Liver (tissue), 8 donors: ENCODE measurements at regions not wholly inside any gene's neighbourhood (a gene's known extent, or its start where the extent isn't known, plus 50 kb on each side); places are given as distances from the start of the nearest gene placed in this dataset.

Experiments used
- DNase-seq: peaks from one replicate; pipeline ENCODE4 v3.0.0-alpha.2; 2017; ENCODE audit warnings: low spot score
- H3K27ac ChIP-seq, 2 donors: one replicate each; pipeline ENCODE4 v1.7.0; 2013; ENCODE audit warnings: inconsistent platforms in 2 of 2, low read length in 2 of 2, control low read depth in 1 of 2, low read depth in 1 of 2, mild to moderate bottlenecking in 1 of 2
- H3K27me3 ChIP-seq, 4 donors: one replicate each; pipeline versions ENCODE4 v1.6.1 to v1.7.0; 2013; ENCODE audit warnings: low read length in 3 of 4, inconsistent platforms in 1 of 4, mild to moderate bottlenecking in 1 of 4, moderate library complexity in 1 of 4; ENCODE audit not compliant: control insufficient read depth in 4 of 4, insufficient read depth in 4 of 4
- H3K36me3 ChIP-seq, 4 donors: one replicate each; pipeline versions ENCODE4 v1.6.1 to v1.7.0; 2013; ENCODE audit warnings: low read length in 3 of 4, mild to moderate bottlenecking in 3 of 4, low read depth in 1 of 4, moderate library complexity in 1 of 4; ENCODE audit not compliant: control insufficient read depth in 4 of 4, insufficient read depth in 3 of 4
- H3K4me1 ChIP-seq, 4 donors: one replicate each; pipeline versions ENCODE4 v1.6.1 to v1.7.0; 2013; ENCODE audit warnings: low read length in 3 of 4, mild to moderate bottlenecking in 3 of 4, moderate library complexity in 1 of 4; ENCODE audit not compliant: control insufficient read depth in 4 of 4, insufficient read depth in 4 of 4
- H3K4me3 ChIP-seq, 3 donors: one replicate each; pipeline versions ENCODE4 v1.6.1 to v1.7.0; 2013; ENCODE audit warnings: low read length in 3 of 3, control low read depth in 1 of 3, low read depth in 1 of 3, mild to moderate bottlenecking in 1 of 3
- H3K9ac ChIP-seq, 2 donors: one replicate each; pipeline ENCODE4 v1.7.0; 2013; ENCODE audit warnings: low read length in 2 of 2, mild to moderate bottlenecking in 2 of 2, moderate library complexity in 2 of 2, control low read depth in 1 of 2, low read depth in 1 of 2
- H3K9me3 ChIP-seq, 4 donors: one replicate each; pipeline versions ENCODE4 v1.6.1 to v1.7.0; 2013; ENCODE audit warnings: low read length in 3 of 4; ENCODE audit not compliant: control insufficient read depth in 4 of 4
- ATF3 ChIP-seq: IDR thresholded peaks from 2 replicates; pipeline ENCODE4 v1.6.1; 2016; ENCODE audit warnings: antibody characterized with exemption
- CTCF ChIP-seq: fragments of 150-350 bp; IDR thresholded peaks from 2 replicates; pipeline ENCODE4 v1.5.1; 2017; ENCODE audit warnings: improper control_type of control experiment, low read depth, low read length; ENCODE audit not compliant: missing input control
- FOXA1 ChIP-seq: IDR thresholded peaks from 2 replicates; pipeline ENCODE4 v1.6.1; 2016; ENCODE audit warnings: antibody characterized with exemption
- FOXA2 ChIP-seq: IDR thresholded peaks from 2 replicates; pipeline ENCODE4 v1.6.1; 2016; ENCODE audit warnings: antibody characterized with exemption
- GABPA ChIP-seq, 2 donors: IDR thresholded peaks in 1 of 2; conservative IDR thresholded peaks in 1 of 2; 2 replicates each; pipeline ENCODE4 v1.6.1; 2016; ENCODE audit warnings: antibody characterized with exemption in 2 of 2, mild to moderate bottlenecking in 1 of 2, moderate library complexity in 1 of 2
- HNF4G ChIP-seq: IDR thresholded peaks from 2 replicates; pipeline ENCODE4 v1.6.1; 2016; ENCODE audit warnings: antibody characterized with exemption
- JUND ChIP-seq, 2 donors: IDR thresholded peaks; 2 replicates each; pipeline ENCODE4 v1.6.1; 2016; ENCODE audit warnings: antibody characterized with exemption in 2 of 2
- MAX ChIP-seq: IDR thresholded peaks from 2 replicates; pipeline ENCODE4 v1.6.1; 2016; ENCODE audit warnings: antibody characterized with exemption
- NR2F2 ChIP-seq: IDR thresholded peaks from 2 replicates; pipeline ENCODE4 v1.6.1; 2016; ENCODE audit warnings: antibody characterized with exemption
- RAD21 ChIP-seq, 2 donors: IDR thresholded peaks; 2 replicates each; pipeline ENCODE4 v1.6.1; 2016; ENCODE audit warnings: antibody characterized with exemption in 2 of 2, mild to moderate bottlenecking in 2 of 2
- REST ChIP-seq: IDR thresholded peaks from 2 replicates; pipeline ENCODE4 v1.6.1; 2016; ENCODE audit warnings: antibody characterized with exemption, mild to moderate bottlenecking
- RXRA ChIP-seq, 2 donors: IDR thresholded peaks; 2 replicates each; pipeline ENCODE4 v1.6.1; 2017 to 2018; ENCODE audit warnings: antibody characterized with exemption in 2 of 2, mild to moderate bottlenecking in 1 of 2
- YY1 ChIP-seq: IDR thresholded peaks from 2 replicates; pipeline ENCODE4 v1.6.1; 2016; ENCODE audit warnings: antibody characterized with exemption, mild to moderate bottlenecking
- ZBTB33 ChIP-seq: IDR thresholded peaks from 2 replicates; pipeline ENCODE4 v1.6.1; 2016; ENCODE audit warnings: antibody characterized with exemption
- WGBS: extraction: QIAGEN DNeasy Blood & Tissue Kit; methylation state at CpG from one replicate; pipeline ENCODE4 v1.1.7; 2013; 5-methylcytosine and 5-hydroxymethylcytosine counted together
- donor health status: healthy.
- donor health status: healthy.
- donor health status: healthy.
- donor health status: healthy.
- donor health status: healthy.

- H3K9ac ChIP-seq, result no peak overlapping the region
- peaks cover 0 to 5% (median 0%) of the 10 kb centered on the region in 4 donors for H3K9me3 ChIP-seq
- TF ChIP-seq ZBTB33 (no peak), RXRA (IDR thresholded peaks at IDR 0.05) (no peak), NR2F2 (no peak), ATF3 (no peak), CTCF (no peak), YY1 (no peak), FOXA2 (no peak), GABPA (IDR thresholded peaks at IDR 0.05 in 1 of 2, conservative IDR thresholded peaks at IDR 0.05 in 1 of 2) (no peak)
- H3K27me3 ChIP-seq, result no peaks in the 10 kb centered on the region
- no peaks in the 10 kb centered on the region for H3K4me1 ChIP-seq
- H3K36me3 ChIP-seq, result no peaks in the 10 kb centered on the region
- DNase-seq, result no peak
- no peak overlapping the region for H3K4me3 ChIP-seq
- WGBS, result 91% methylated on average over 2 of the region's 2 CpGs
- H3K27ac ChIP-seq, result no peak overlapping the region
These were observed 237.5 kb upstream of the ECI2 start for GRCh38 chr6:4372866-4373265.

GRCh38 chr6:4371207-4371921 is 236.0 kb upstream of the ECI2 start:
- TF ChIP-seq FOXA2 (no peak), JUND (IDR thresholded peaks at IDR 0.05) (no peak), RXRA (IDR thresholded peaks at IDR 0.05) (no peak), NR2F2 (no peak), ATF3 (no peak)
- 68% methylated on average over 10 of the region's 10 CpGs for WGBS
- Histone ChIP-seq H3K4me1 (no peaks in the 10 kb centered on the region), H3K4me3 (no peak overlapping the region), H3K27ac (no peak overlapping the region), H3K9me3 (peaks cover 0 to 5% (median 0%) of the 10 kb centered on the region in 4 donors), H3K36me3 (no peaks in the 10 kb centered on the region), H3K27me3 (no peaks in the 10 kb centered on the region), H3K9ac (no peak overlapping the region)
- no peak for DNase-seq

- H3K36me3 ChIP-seq, result no peaks in the 10 kb centered on the region
- H3K4me3 ChIP-seq, result no peak overlapping the region
- H3K9ac ChIP-seq, result no peak overlapping the region
- H3K4me1 ChIP-seq, result no peaks in the 10 kb centered on the region
- H3K27ac ChIP-seq, result no peak overlapping the region
- peaks cover 0 to 5% (median 0%) of the 10 kb centered on the region in 4 donors for H3K9me3 ChIP-seq
- no peak for DNase-seq
- WGBS, result 53% methylated on average over 3 of the region's 3 CpGs
- no peaks in the 10 kb centered on the region for H3K27me3 ChIP-seq
- no peak for TF ChIP-seq RXRA (IDR thresholded peaks at IDR 0.05)
- TF ChIP-seq RAD21 (IDR thresholded peaks at IDR 0.05), result no peak
- TF ChIP-seq REST, result no peak
- no peak for TF ChIP-seq HNF4G
- no peak for TF ChIP-seq JUND (IDR thresholded peaks at IDR 0.05)
- TF ChIP-seq CTCF, result no peak
- TF ChIP-seq NR2F2, result no peak
- TF ChIP-seq YY1, result no peak
- TF ChIP-seq FOXA1, result no peak
- no peak for TF ChIP-seq MAX
- TF ChIP-seq GABPA (IDR thresholded peaks at IDR 0.05 in 1 of 2, conservative IDR thresholded peaks at IDR 0.05 in 1 of 2), result no peak
These were observed 234.7 kb upstream of the ECI2 start for GRCh38 chr6:4370066-4370465.
